ENCODE measurements at regions not wholly inside any gene's neighbourhood (a gene's known extent, or its start where the extent isn't known, plus 50 kb on each side); places are given as distances from the start of the nearest gene placed in this dataset.
"Not testable (repeated sequence)": the region's sequence is repeated elsewhere in the genome, so short reads cannot be mapped to it uniquely, and the experiment has no call there.

GRCh38 chr2:123808243-123808642 is 216.8 kb upstream of the CNTNAP5 start:
- DNase-seq (ENCODE audit: low read depth), result no peak

GRCh38 chr2:123811846-123812245 is 213.2 kb upstream of the CNTNAP5 start:
- no peak for DNase-seq (ENCODE audit: low read depth)

GRCh38 chr2:123816203-123816602 is 208.9 kb upstream of the CNTNAP5 start:
- no peak for DNase-seq (ENCODE audit: low read depth)

GRCh38 chr2:123816928-123817327 is 208.2 kb upstream of the CNTNAP5 start:
- no peak for DNase-seq (ENCODE audit: low read depth)

- no peak for DNase-seq (ENCODE audit: low read depth)
These were observed 198.3 kb upstream of the CNTNAP5 start for GRCh38 chr2:123826729-123827271.

GRCh38 chr2:123839326-123839725 is 185.8 kb upstream of the CNTNAP5 start:
- peak; percentile 14 for DNase-seq (ENCODE audit: low read depth)

GRCh38 chr2:123840016-123840415 is 185.1 kb upstream of the CNTNAP5 start:
- DNase-seq (ENCODE audit: low read depth), result no peak

- DNase-seq (ENCODE audit: low read depth), result no peak
These were observed 184.5 kb upstream of the CNTNAP5 start for GRCh38 chr2:123840574-123840973.

GRCh38 chr2:123851281-123851680 is 173.8 kb upstream of the CNTNAP5 start:
- no peak for DNase-seq (ENCODE audit: low read depth)

GRCh38 chr2:123853161-123853560 is 171.9 kb upstream of the CNTNAP5 start:
- DNase-seq (ENCODE audit: low read depth), result no peak

- DNase-seq (ENCODE audit: low read depth), result not testable (repeated sequence)
These were observed 166.1 kb upstream of the CNTNAP5 start for GRCh38 chr2:123859031-123859430.

- no peak for DNase-seq (ENCODE audit: low read depth)
These were observed 160.7 kb upstream of the CNTNAP5 start for GRCh38 chr2:123864416-123864815.

- no peak for DNase-seq (ENCODE audit: low read depth)
These were observed 154.7 kb upstream of the CNTNAP5 start for GRCh38 chr2:123870206-123870880.

GRCh38 chr2:123870881-123871276 is 154.2 kb upstream of the CNTNAP5 start:
- DNase-seq (ENCODE audit: low read depth), result no peak

GRCh38 chr2:123890148-123890547 is 134.9 kb upstream of the CNTNAP5 start:
- DNase-seq (ENCODE audit: low read depth), result no peak

GRCh38 chr2:123894167-123894566 is 130.9 kb upstream of the CNTNAP5 start:
- DNase-seq (ENCODE audit: low read depth), result no peak

GRCh38 chr2:123895651-123896050 is 129.4 kb upstream of the CNTNAP5 start:
- DNase-seq (ENCODE audit: low read depth), result no peak

- DNase-seq (ENCODE audit: low read depth), result no peak
These were observed 123.8 kb upstream of the CNTNAP5 start for GRCh38 chr2:123901256-123901655.

- no peak for DNase-seq (ENCODE audit: low read depth)
These were observed 118.7 kb upstream of the CNTNAP5 start for GRCh38 chr2:123906361-123906760.

GRCh38 chr2:123908522-123908921 is 116.6 kb upstream of the CNTNAP5 start:
- DNase-seq (ENCODE audit: low read depth), result no peak

GRCh38 chr2:123912171-123912570 is 112.9 kb upstream of the CNTNAP5 start:
- no peak for DNase-seq (ENCODE audit: low read depth)

GRCh38 chr2:123913143-123913735 is 111.8 kb upstream of the CNTNAP5 start:
- no peak for DNase-seq (ENCODE audit: low read depth)

- DNase-seq (ENCODE audit: low read depth), result peak; percentile 55
These were observed 109.7 kb upstream of the CNTNAP5 start for GRCh38 chr2:123915380-123915779.
